Progenitor cell of endocrine pancreas (in vitro differentiated cells): ENCODE measurements at regions not wholly inside any gene's neighbourhood (a gene's known extent, or its start where the extent isn't known, plus 50 kb on each side); places are given as distances from the start of the nearest gene placed in this dataset.
A peak's percentile ranks its signal among the peaks of the same experiment; 100 is the strongest.

ENCODE experiments used
- DNase-seq: peaks from one replicate; pipeline ENCODE4 v3.0.0; 2021; ENCODE audit warnings: low spot score; ENCODE audit not compliant: unreplicated experiment
- H3K27ac Mint-ChIP-seq: 2 replicates; pipeline ENCODE4 v1.8.0; 2021; ENCODE audit warnings: mild to moderate bottlenecking, moderate library complexity, mixed read lengths
- H3K27me3 Mint-ChIP-seq: 2 replicates; pipeline ENCODE4 v1.8.0; 2021; ENCODE audit warnings: mixed read lengths
- H3K36me3 Mint-ChIP-seq: 2 replicates; pipeline ENCODE4 v1.8.0; 2022; ENCODE audit warnings: mixed read lengths; ENCODE audit not compliant: insufficient read depth
- H3K4me1 Mint-ChIP-seq: 2 replicates; pipeline ENCODE4 v1.8.0; 2021; ENCODE audit warnings: low read depth, mixed read lengths
- H3K4me3 Mint-ChIP-seq: 2 replicates; pipeline ENCODE4 v1.8.0; 2021; ENCODE audit warnings: low read depth, mild to moderate bottlenecking, moderate library complexity, mixed read lengths
- H3K9me3 Mint-ChIP-seq: 2 replicates; pipeline ENCODE4 v1.8.0; 2021; ENCODE audit warnings: low read depth, mixed read lengths
- TF ChIP-seq, protein P1 (sequence below): fragments of 200-600 bp; sonication (generic); IDR thresholded peaks from one replicate; pipeline ENCODE4 v1.5.0; 2021; ENCODE audit warnings: antibody characterized with exemption, mild to moderate bottlenecking; ENCODE audit not compliant: unreplicated experiment

DNA sequence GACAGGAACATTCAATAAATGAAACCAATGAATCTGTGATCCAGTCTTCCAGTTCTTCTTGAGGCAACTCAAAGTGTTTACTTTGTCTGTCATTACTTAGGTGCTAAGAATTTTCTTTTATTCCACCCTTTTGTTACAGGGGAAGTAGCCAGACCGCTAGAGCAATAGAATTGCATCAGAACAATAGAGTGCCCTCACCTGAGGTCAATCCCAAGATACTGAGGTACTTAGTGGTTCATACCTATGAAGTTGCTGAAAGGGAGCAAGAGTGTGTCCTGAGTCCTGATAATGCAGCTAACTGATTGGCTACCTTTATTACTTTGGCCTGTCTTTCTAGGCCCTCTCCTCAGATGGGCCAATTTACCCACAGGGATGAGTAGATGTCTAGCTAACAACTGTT is 359.4 kb upstream of the KCNH7 start:
- Mint-ChIP-seq H3K4me1 (peaks cover 2% of the 10 kb centered on the region), H3K27me3 (no peaks in the 10 kb centered on the region), H3K27ac (no peak overlapping the region), H3K36me3 (no peaks in the 10 kb centered on the region), H3K9me3 (peaks cover 9% of the 10 kb centered on the region), H3K4me3 (no peak overlapping the region)
- TF ChIP-seq, protein P1, sequence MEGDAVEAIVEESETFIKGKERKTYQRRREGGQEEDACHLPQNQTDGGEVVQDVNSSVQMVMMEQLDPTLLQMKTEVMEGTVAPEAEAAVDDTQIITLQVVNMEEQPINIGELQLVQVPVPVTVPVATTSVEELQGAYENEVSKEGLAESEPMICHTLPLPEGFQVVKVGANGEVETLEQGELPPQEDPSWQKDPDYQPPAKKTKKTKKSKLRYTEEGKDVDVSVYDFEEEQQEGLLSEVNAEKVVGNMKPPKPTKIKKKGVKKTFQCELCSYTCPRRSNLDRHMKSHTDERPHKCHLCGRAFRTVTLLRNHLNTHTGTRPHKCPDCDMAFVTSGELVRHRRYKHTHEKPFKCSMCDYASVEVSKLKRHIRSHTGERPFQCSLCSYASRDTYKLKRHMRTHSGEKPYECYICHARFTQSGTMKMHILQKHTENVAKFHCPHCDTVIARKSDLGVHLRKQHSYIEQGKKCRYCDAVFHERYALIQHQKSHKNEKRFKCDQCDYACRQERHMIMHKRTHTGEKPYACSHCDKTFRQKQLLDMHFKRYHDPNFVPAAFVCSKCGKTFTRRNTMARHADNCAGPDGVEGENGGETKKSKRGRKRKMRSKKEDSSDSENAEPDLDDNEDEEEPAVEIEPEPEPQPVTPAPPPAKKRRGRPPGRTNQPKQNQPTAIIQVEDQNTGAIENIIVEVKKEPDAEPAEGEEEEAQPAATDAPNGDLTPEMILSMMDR: no peak
- no peak for DNase-seq

DNA sequence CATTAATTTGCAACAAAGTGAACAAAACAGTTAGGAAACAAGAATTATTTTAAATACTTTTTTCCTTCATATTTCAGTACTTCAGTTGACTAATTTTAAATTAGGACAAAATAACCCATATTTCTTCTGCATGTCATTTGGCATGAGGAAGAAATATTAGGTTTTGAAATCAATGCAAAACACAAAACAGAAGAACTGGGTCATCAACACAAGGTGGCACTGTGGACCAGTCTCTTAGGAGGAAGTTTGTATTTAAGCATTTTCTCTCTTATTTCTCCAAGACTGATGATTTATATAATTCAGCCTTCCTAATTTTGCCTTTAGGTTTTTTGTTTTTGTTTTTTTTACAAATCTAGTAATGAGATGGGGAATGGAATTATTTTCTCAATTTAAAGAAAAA is 352.8 kb upstream of the KCNH7 start:
- Mint-ChIP-seq H3K27ac (no peak overlapping the region), H3K4me3 (no peak overlapping the region), H3K27me3 (no peaks in the 10 kb centered on the region), H3K36me3 (no peaks in the 10 kb centered on the region), H3K4me1 (no peaks in the 10 kb centered on the region), H3K9me3 (peaks cover 8% of the 10 kb centered on the region)
- TF ChIP-seq, protein P1: peak; percentile 81
- DNase-seq: no peak

DNA sequence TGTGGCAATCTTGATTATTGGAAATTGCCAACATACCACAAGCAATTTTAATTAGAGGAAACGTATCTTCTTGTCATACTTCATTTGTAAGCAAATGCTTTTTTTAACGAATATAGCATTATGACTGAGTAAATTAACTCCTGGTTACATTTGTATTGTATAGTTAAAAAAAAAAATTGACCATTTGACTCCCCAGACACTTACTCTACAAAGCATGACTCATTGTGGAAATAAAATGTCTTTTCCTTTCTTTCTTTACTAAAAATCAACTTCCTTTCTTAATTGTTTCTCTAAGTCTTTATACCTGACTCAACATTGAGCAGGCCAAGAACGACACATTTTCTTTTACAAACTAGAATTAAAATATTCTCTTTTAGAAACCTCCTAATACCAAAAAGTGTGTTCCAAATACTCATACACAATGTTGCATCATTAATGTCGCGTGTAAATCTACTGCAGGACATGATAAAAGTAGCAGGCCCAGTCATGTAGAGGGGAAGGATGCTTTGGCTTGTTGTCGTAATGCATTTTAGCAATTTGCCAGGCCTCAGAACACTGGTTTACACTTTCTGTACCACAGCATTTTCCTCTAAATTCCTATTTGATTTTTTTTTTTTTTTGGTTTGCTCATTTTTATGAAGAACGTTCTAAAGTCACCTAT is 349.6 kb upstream of the KCNH7 start:
- Mint-ChIP-seq H3K27ac (no peak overlapping the region), H3K36me3 (no peaks in the 10 kb centered on the region), H3K4me3 (no peak overlapping the region), H3K27me3 (no peaks in the 10 kb centered on the region), H3K4me1 (no peaks in the 10 kb centered on the region), H3K9me3 (no peaks in the 10 kb centered on the region)
- DNase-seq: no peak
- TF ChIP-seq, protein P1: no peak

DNA sequence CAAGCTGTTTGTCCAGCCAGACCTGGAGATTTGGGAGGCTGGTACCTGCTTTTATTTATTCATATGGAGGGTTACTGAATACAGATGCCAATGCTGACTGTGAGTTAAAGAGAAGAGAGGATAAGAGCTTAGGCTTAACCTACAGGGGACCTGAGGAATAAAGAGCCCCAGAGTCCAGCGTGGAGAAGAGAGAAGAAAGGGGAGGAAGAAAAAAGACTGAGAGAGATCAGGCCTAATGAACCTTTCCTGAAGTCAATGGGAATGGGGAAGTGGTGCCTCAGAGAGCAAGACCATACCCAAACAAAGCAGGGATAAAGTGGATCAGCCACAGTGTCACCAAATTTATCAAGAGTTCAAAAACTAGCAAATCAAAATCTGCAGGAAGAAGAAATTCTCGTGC is 348.6 kb upstream of the KCNH7 start:
- no peak for DNase-seq
- Mint-ChIP-seq H3K36me3 (no peaks in the 10 kb centered on the region), H3K4me3 (no peak overlapping the region), H3K27ac (no peak overlapping the region), H3K4me1 (no peaks in the 10 kb centered on the region), H3K9me3 (no peaks in the 10 kb centered on the region), H3K27me3 (peaks cover 5% of the 10 kb centered on the region)
- TF ChIP-seq, protein P1: no peak

DNA sequence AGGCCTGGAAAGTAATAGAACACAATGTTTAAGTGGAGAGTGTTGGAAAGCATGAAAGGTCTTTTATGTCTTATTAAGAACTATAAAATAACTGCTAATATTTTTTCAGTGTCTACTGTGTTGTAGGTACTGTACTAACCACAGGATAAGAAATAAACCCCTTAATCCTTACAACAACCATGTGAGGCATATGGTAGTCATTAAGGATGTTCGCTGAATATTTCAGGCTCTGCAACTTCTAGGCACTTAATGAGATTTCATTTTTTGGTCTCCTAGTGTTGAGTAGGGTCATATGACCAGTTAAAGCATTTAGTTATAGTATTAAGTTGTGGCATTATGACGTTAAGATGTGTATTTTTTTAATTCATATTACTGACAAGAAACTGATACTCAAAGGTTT is 346.6 kb upstream of the KCNH7 start:
- H3K27me3 Mint-ChIP-seq: peaks cover 13% of the 10 kb centered on the region
- no peaks in the 10 kb centered on the region for H3K4me1 Mint-ChIP-seq
- no peak overlapping the region for H3K4me3 Mint-ChIP-seq
- no peak for DNase-seq
- no peak overlapping the region for H3K27ac Mint-ChIP-seq
- no peaks in the 10 kb centered on the region for H3K36me3 Mint-ChIP-seq
- no peaks in the 10 kb centered on the region for H3K9me3 Mint-ChIP-seq
- TF ChIP-seq, protein P1: no peak
